ENCODE measurements at regions not wholly inside any gene's neighbourhood (a gene's known extent, or its start where the extent isn't known, plus 50 kb on each side); places are given as distances from the start of the nearest gene placed in this dataset.

- H3K9me3 ChIP-seq (ENCODE audit: severe bottlenecking): no peaks in the 10 kb centered on the region
- no peaks in the 10 kb centered on the region for H3K36me3 ChIP-seq
- no peak overlapping the region for H3K27ac ChIP-seq
- H3K4me3 ChIP-seq (ENCODE audit: low read depth, low read length): no peak overlapping the region
- no peaks in the 10 kb centered on the region for H3K27me3 ChIP-seq (ENCODE audit: insufficient read depth, low read depth, severe bottlenecking)
- no peak for TF ChIP-seq CTCF (IDR thresholded peaks at IDR 0.05; ENCODE audit: low read depth, low read length)
- no peak for DNase-seq
Observed at GRCh38 chr12:89980236-89980635, 271.6 kb upstream of the ATP2B1 start.

GRCh38 chr12:89977405-89978085 is 268.9 kb upstream of the ATP2B1 start:
- Histone ChIP-seq H3K4me3 (ENCODE audit: low read depth, low read length) (no peak overlapping the region), H3K27me3 (ENCODE audit: insufficient read depth, low read depth, severe bottlenecking) (no peaks in the 10 kb centered on the region), H3K27ac (no peak overlapping the region), H3K36me3 (no peaks in the 10 kb centered on the region), H3K9me3 (ENCODE audit: severe bottlenecking) (no peaks in the 10 kb centered on the region)
- TF ChIP-seq CTCF (IDR thresholded peaks at IDR 0.05; ENCODE audit: low read depth, low read length): no peak
- peak; percentile 29 for DNase-seq

GRCh38 chr12:89976866-89977265 is 268.2 kb upstream of the ATP2B1 start:
- Histone ChIP-seq H3K27me3 (ENCODE audit: insufficient read depth, low read depth, severe bottlenecking) (no peaks in the 10 kb centered on the region), H3K9me3 (ENCODE audit: severe bottlenecking) (no peaks in the 10 kb centered on the region), H3K27ac (no peak overlapping the region), H3K4me3 (ENCODE audit: low read depth, low read length) (no peak overlapping the region), H3K36me3 (no peaks in the 10 kb centered on the region)
- DNase-seq: no peak
- no peak for TF ChIP-seq CTCF (IDR thresholded peaks at IDR 0.05; ENCODE audit: low read depth, low read length)

GRCh38 chr12:89975574-89975973 is 266.9 kb upstream of the ATP2B1 start:
- no peaks in the 10 kb centered on the region for H3K9me3 ChIP-seq (ENCODE audit: severe bottlenecking)
- no peak overlapping the region for H3K4me3 ChIP-seq (ENCODE audit: low read depth, low read length)
- no peaks in the 10 kb centered on the region for H3K27me3 ChIP-seq (ENCODE audit: insufficient read depth, low read depth, severe bottlenecking)
- no peaks in the 10 kb centered on the region for H3K36me3 ChIP-seq
- no peak for TF ChIP-seq CTCF (IDR thresholded peaks at IDR 0.05; ENCODE audit: low read depth, low read length)
- no peak for DNase-seq
- no peak overlapping the region for H3K27ac ChIP-seq

- H3K36me3 ChIP-seq: no peaks in the 10 kb centered on the region
- DNase-seq: no peak
- H3K9me3 ChIP-seq (ENCODE audit: severe bottlenecking): no peaks in the 10 kb centered on the region
- no peak overlapping the region for H3K27ac ChIP-seq
- H3K4me3 ChIP-seq (ENCODE audit: low read depth, low read length): no peak overlapping the region
- no peaks in the 10 kb centered on the region for H3K27me3 ChIP-seq (ENCODE audit: insufficient read depth, low read depth, severe bottlenecking)
- no peak for TF ChIP-seq CTCF (IDR thresholded peaks at IDR 0.05; ENCODE audit: low read depth, low read length)
Observed at GRCh38 chr12:89971880-89972279, 263.2 kb upstream of the ATP2B1 start.

GRCh38 chr12:89970722-89971121 is 262.1 kb upstream of the ATP2B1 start:
- no peak for DNase-seq
- Histone ChIP-seq H3K27ac (no peak overlapping the region), H3K27me3 (ENCODE audit: insufficient read depth, low read depth, severe bottlenecking) (no peaks in the 10 kb centered on the region), H3K4me3 (ENCODE audit: low read depth, low read length) (no peak overlapping the region), H3K36me3 (no peaks in the 10 kb centered on the region), H3K9me3 (ENCODE audit: severe bottlenecking) (no peaks in the 10 kb centered on the region)
- TF ChIP-seq CTCF (IDR thresholded peaks at IDR 0.05; ENCODE audit: low read depth, low read length): no peak
